ENCODE measurements at regions not wholly inside any gene's neighbourhood (a gene's known extent, or its start where the extent isn't known, plus 50 kb on each side); places are given as distances from the start of the nearest gene placed in this dataset.
"Not testable (repeated sequence)": the region's sequence is repeated elsewhere in the genome, so short reads cannot be mapped to it uniquely, and the experiment has no call there.

DNA sequence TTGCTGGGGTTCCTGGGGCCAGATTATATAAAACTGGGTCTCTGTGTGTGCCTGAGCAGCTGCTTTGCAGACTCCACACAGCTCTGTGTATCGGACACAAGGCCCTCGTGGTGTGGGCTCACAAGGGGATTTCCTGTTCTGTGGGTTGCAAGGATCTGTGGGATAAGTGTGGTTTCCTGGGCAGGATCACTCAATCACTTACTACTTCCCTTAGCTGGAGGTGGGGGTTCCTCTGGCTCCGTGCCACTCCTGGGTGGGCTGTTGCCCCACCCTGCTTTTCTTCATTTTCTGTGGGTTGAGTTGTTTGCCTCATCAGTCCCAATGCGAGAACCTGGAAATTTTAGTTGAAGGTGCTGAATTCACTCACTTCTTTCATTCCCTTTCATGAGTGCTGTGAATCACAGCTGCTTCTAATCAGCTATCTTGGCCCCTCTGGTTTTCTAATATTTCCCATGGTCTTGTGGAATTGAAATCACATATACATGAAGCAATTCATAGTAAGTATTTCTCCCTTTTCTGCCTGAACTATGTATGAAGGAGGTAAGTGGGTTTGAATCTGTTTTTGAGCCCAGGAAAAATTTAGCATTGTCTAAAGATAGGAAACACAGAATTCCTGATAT lies 196.3 kb downstream of the DCDC2C start:
- TF ChIP-seq, protein P1, sequence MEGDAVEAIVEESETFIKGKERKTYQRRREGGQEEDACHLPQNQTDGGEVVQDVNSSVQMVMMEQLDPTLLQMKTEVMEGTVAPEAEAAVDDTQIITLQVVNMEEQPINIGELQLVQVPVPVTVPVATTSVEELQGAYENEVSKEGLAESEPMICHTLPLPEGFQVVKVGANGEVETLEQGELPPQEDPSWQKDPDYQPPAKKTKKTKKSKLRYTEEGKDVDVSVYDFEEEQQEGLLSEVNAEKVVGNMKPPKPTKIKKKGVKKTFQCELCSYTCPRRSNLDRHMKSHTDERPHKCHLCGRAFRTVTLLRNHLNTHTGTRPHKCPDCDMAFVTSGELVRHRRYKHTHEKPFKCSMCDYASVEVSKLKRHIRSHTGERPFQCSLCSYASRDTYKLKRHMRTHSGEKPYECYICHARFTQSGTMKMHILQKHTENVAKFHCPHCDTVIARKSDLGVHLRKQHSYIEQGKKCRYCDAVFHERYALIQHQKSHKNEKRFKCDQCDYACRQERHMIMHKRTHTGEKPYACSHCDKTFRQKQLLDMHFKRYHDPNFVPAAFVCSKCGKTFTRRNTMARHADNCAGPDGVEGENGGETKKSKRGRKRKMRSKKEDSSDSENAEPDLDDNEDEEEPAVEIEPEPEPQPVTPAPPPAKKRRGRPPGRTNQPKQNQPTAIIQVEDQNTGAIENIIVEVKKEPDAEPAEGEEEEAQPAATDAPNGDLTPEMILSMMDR (IDR thresholded peaks at IDR 0.05), result no peak
- POLR2A ChIA-PET, result no interaction called here
- Mint-ChIP-seq H3K4me3 (no peak overlapping the region), H3K4me1 (no peaks in the 10 kb centered on the region), H3K9me3 (no peaks in the 10 kb centered on the region), H3K27me3 (peaks cover 2% of the 10 kb centered on the region), H3K36me3 (ENCODE audit: low read depth) (no peaks in the 10 kb centered on the region), H3K27ac (no peak overlapping the region)
- intact Hi-C loops (cut with micrococcal nuclease), result no loop called here
- no peak for ATAC-seq (ENCODE audit: low read depth)
- CTCF ChIA-PET, result no interaction called here
- no peak for DNase-seq

DNA sequence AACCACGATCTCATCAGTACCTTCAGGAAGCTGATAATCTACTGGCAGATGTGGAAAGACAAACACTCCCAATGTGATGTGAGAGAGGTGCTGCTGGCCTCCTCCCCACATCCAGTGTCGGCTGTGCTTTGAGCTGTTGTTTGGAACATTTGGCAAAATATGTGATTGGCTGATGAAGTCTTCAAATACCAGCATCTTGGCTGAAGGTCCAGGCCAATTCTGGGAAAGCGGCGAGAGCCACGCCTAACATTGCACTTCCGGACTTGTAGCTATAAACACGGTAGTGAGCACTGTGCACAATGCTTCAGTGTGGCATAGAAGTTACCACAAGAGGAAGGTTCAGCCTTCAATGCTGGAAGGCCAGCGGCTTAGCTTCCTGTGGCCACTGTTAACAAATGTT lies 198.8 kb downstream of the DCDC2C start:
- POLR2A ChIA-PET, result no interaction called here
- CTCF ChIA-PET, result no interaction called here
- TF ChIP-seq, protein P1 (IDR thresholded peaks at IDR 0.05), result no peak
- Mint-ChIP-seq H3K27me3 (no peaks in the 10 kb centered on the region), H3K36me3 (ENCODE audit: low read depth) (no peaks in the 10 kb centered on the region), H3K27ac (no peak overlapping the region), H3K9me3 (peaks cover 1% of the 10 kb centered on the region), H3K4me1 (no peaks in the 10 kb centered on the region), H3K4me3 (no peak overlapping the region)
- DNase-seq (no peak), ATAC-seq (ENCODE audit: low read depth) (no peak)
- intact Hi-C loops (cut with micrococcal nuclease), result no loop called here

DNA sequence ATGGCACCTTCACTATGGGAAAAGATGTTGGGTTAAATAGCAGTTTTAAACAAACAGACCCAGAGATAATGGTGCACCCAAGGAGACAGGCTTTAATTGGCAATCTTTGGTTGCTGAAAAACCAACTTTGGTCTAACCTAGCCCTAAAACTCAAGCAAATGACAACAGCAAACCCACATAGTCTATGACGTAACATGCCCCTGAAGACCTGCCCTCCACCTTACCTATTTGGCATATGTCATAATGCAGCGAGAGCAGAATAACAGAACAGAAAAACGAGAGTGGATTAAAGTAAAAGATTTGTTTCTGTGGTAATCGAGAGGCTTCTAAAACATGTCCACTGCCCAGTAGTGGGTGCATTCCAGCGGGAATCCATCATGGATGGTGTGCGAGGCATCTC lies 200.7 kb downstream of the DCDC2C start:
- DNase-seq, result no peak
- peaks cover 7% of the 10 kb centered on the region for H3K9me3 Mint-ChIP-seq

DNA sequence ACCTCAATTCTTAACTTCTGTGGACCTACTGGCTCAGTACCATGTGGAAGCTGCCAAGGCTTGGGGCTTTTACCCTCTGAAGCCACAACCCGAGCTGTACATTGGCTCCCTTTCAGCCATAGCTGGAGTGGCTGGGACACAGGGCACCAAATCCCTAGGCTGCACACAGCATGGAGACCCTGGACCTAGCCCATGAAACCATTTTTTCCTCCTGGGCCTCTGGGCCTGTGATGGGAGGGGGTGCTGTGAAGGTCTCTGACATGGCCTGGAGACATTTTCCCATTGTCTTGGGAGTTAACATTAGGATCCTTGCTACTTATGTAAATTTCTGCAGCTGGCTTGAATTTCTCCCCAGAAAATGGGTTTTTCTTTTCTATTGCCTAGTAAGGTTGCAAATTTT lies 205.1 kb downstream of the DCDC2C start:
- DNase-seq, result not testable (repeated sequence)

More for the DNA sequence above, 200.7 kb downstream of the DCDC2C start:
- Mint-ChIP-seq H3K4me3 (no peak overlapping the region), H3K4me1 (no peaks in the 10 kb centered on the region), H3K27ac (no peak overlapping the region), H3K27me3 (no peaks in the 10 kb centered on the region), H3K36me3 (ENCODE audit: low read depth) (no peaks in the 10 kb centered on the region)
- ATAC-seq (ENCODE audit: low read depth), result no peak
- intact Hi-C loops (cut with micrococcal nuclease), result no loop called here
- ChIA-PET POLR2A (no interaction called here), CTCF (no interaction called here)
- TF ChIP-seq, protein P1 (IDR thresholded peaks at IDR 0.05), result no peak

DNA sequence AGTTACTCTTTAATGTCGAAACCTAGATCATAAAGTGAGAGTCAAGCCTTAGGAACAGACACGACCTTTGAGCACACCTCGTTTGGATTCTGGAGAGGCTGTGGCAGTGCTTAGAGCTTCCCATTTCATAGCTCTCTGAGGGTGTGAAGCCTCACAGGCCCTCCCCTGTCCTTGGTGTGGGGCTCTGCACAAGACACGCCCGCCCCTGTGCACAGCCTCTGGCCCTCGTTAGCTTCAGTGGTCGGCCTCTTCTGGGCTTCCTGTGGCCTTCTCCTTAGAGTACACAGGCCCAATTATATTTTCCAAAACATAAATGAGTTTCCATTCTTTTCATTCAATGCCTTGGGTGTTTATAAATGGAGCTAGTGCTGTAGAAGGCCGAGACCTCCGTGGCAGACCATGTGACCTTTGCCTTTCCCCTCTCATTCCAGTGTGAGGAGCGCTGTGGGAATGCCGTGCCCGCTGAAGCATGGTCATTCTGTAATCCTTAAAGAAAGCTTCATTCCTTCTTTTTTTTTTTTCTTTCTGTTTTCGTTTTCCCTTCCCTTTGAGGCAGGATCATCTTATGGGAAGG lies 208.6 kb downstream of the DCDC2C start:
- H3K36me3 Mint-ChIP-seq (ENCODE audit: low read depth), result no peaks in the 10 kb centered on the region
- peaks cover 12% of the 10 kb centered on the region for H3K9me3 Mint-ChIP-seq
- ChIA-PET CTCF (no interaction called here), POLR2A (no interaction called here)
- DNase-seq, result no peak
- no peak overlapping the region for H3K4me3 Mint-ChIP-seq
- TF ChIP-seq, protein P1 (IDR thresholded peaks at IDR 0.05), result no peak
- no peak overlapping the region for H3K27ac Mint-ChIP-seq
- ATAC-seq (ENCODE audit: low read depth), result no peak
- intact Hi-C loops (cut with micrococcal nuclease), result no loop called here
- H3K4me1 Mint-ChIP-seq, result no peaks in the 10 kb centered on the region
- H3K27me3 Mint-ChIP-seq, result no peaks in the 10 kb centered on the region

More for the DNA sequence above, 205.1 kb downstream of the DCDC2C start:
- H3K27me3 Mint-ChIP-seq; intact Hi-C loops (cut with micrococcal nuclease); H3K27ac Mint-ChIP-seq; CTCF ChIA-PET; H3K4me1 Mint-ChIP-seq; ATAC-seq (ENCODE audit: low read depth); POLR2A ChIA-PET; H3K4me3 Mint-ChIP-seq; H3K36me3 Mint-ChIP-seq (ENCODE audit: low read depth): not testable (repeated sequence)
- H3K9me3 Mint-ChIP-seq, result peaks cover 12% of the 10 kb centered on the region

DNA sequence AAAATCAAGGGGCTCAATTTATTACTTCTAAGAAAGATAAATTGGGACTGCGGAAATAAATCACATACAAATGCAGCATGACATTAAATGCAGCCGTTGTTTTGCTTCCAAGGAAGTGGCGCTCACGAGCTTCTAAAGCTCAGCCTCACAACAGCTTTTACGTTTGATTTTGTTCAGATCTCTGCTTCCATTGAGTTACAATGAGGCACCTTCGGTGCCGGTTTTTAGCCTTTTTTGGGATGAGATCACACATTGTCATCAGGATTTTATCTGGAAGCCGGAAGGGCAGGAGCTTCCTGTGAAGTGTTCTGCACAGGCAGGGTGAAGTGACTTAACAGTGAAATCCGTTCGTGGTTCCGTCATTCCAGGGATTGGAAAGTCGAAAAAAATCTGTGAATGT lies 209.8 kb downstream of the DCDC2C start:
- intact Hi-C loops (cut with micrococcal nuclease), result no loop called here
- TF ChIP-seq, protein P1 (IDR thresholded peaks at IDR 0.05), result no peak
- no peak for DNase-seq
- ChIA-PET CTCF (no interaction called here), POLR2A (no interaction called here)
- no peaks in the 10 kb centered on the region for H3K36me3 Mint-ChIP-seq (ENCODE audit: low read depth)
- no peak overlapping the region for H3K4me3 Mint-ChIP-seq
- H3K27me3 Mint-ChIP-seq, result no peaks in the 10 kb centered on the region
- H3K4me1 Mint-ChIP-seq, result no peaks in the 10 kb centered on the region
- H3K27ac Mint-ChIP-seq, result no peak overlapping the region
- peaks cover 4% of the 10 kb centered on the region for H3K9me3 Mint-ChIP-seq
- no peak for ATAC-seq (ENCODE audit: low read depth)

Data from activated B cell treated with CpG ODN at 0.5 μM for 24 hours (primary cell).